HL-60 (cell line): ENCODE measurements at regions not wholly inside any gene's neighbourhood (a gene's known extent, or its start where the extent isn't known, plus 50 kb on each side); places are given as distances from the start of the nearest gene placed in this dataset.

Source experiments
- CTCF ChIP-seq: IDR thresholded peaks from one replicate; pipeline ENCODE4 v1.5.1; 2011; ENCODE audit warnings: low read length, control low read depth, inconsistent platforms; ENCODE audit not compliant: insufficient read depth
- GABPA ChIP-seq: IDR thresholded peaks from 2 replicates; pipeline ENCODE4 v1.6.1; 2012; ENCODE audit warnings: low read depth
- POLR2AphosphoS5 ChIP-seq: IDR thresholded peaks from 2 replicates; pipeline ENCODE4 v1.6.1; 2012; ENCODE audit warnings: low read depth
- REST ChIP-seq: IDR thresholded peaks from 2 replicates; pipeline ENCODE4 v1.6.1; 2012; ENCODE audit warnings: low read depth; ENCODE audit not compliant: insufficient replicate concordance
- SPI1 ChIP-seq: IDR thresholded peaks from 2 replicates; pipeline ENCODE4 v1.6.1; 2012; ENCODE audit warnings: low read depth, mild to moderate bottlenecking, borderline replicate concordance

GRCh38 chr6:45726444-45726843 is 289.2 kb downstream of the CLIC5 start:
- TF ChIP-seq POLR2AphosphoS5, result no peak
- no peak for TF ChIP-seq CTCF
- TF ChIP-seq GABPA, result no peak
- no peak for TF ChIP-seq REST
- TF ChIP-seq SPI1, result no peak
